DND-41 (cell line): ENCODE measurements at regions not wholly inside any gene's neighbourhood (a gene's known extent, or its start where the extent isn't known, plus 50 kb on each side); places are given as distances from the start of the nearest gene placed in this dataset.

ENCODE experiments used
- CTCF ChIP-seq: IDR thresholded peaks from 2 replicates; pipeline ENCODE4 v1.5.1; 2012; ENCODE audit warnings: borderline replicate concordance, low read length, moderate library complexity, mild to moderate bottlenecking; ENCODE audit not compliant: poor library complexity, severe bottlenecking; ENCODE audit errors: extremely low read depth
- EZH2 ChIP-seq: IDR thresholded peaks from 3 replicates; pipeline ENCODE4 v1.6.1; 2012; ENCODE audit warnings: borderline replicate concordance, low read depth, mild to moderate bottlenecking, moderate library complexity, low read length, inconsistent platforms; ENCODE audit not compliant: severe bottlenecking

- TF ChIP-seq CTCF, result no peak
- TF ChIP-seq EZH2, result no peak
Measured at GRCh38 chr10:25105743-25106260, 69.0 kb upstream of the GPR158 start.
